ENCODE measurements at regions not wholly inside any gene's neighbourhood (a gene's known extent, or its start where the extent isn't known, plus 50 kb on each side); places are given as distances from the start of the nearest gene placed in this dataset.

GRCh38 chr13:66222127-66222526, 1008.0 kb downstream of the PCDH9 start:
- TF ChIP-seq POLR2AphosphoS5 (IDR thresholded peaks at IDR 0.05; ENCODE audit: low read depth): no peak
- TF ChIP-seq CTCF (conservative IDR thresholded peaks at IDR 0.05; ENCODE audit: low read depth in 2 of 2): no peak
- no peak for TF ChIP-seq NANOG (IDR thresholded peaks at IDR 0.05; ENCODE audit: borderline replicate concordance)
- TF ChIP-seq REST (IDR thresholded peaks at IDR 0.05; ENCODE audit: unreplicated experiment): no peak
- TF ChIP-seq EZH2phosphoT487 (IDR thresholded peaks at IDR 0.05; ENCODE audit: unreplicated experiment): no peak
- TF ChIP-seq CREB1 (CRISPR knock-in tag; IDR thresholded peaks at IDR 0.05; ENCODE audit: low read depth): no peak
- no peak for TF ChIP-seq EZH2 (IDR thresholded peaks at IDR 0.05; ENCODE audit: low read depth, unreplicated experiment)
- TF ChIP-seq ZNF331 (CRISPR knock-in tag; IDR thresholded peaks at IDR 0.05; ENCODE audit: low read depth): no peak
- no peak for TF ChIP-seq ZNF462 (CRISPR knock-in tag; IDR thresholded peaks at IDR 0.05)
- TF ChIP-seq ETS1 (IDR thresholded peaks at IDR 0.05): no peak
- no peak for TF ChIP-seq ZNF114 (CRISPR knock-in tag; IDR thresholded peaks at IDR 0.05)
- no peak for TF ChIP-seq JUNB (IDR thresholded peaks at IDR 0.05; ENCODE audit: unreplicated experiment)

Measured in GM23338 (cell line).